HL-60 (cell line): ENCODE measurements at regions not wholly inside any gene's neighbourhood (a gene's known extent, or its start where the extent isn't known, plus 50 kb on each side); places are given as distances from the start of the nearest gene placed in this dataset.

ENCODE experiments used
- DNase-seq, 2 experiments: peaks; one replicate each; pipeline ENCODE4 v3.0.0-alpha.2; 2010 to 2020; ENCODE audit warnings: low read depth in 1 of 2, low spot score in 1 of 2
- H3K27ac ChIP-seq: fragments of 250-450 bp; sonication (Bioruptor Pico); replicated peaks from 2 replicates; pipeline ENCODE4 v1.5.1; 2020; ENCODE audit warnings: mild to moderate bottlenecking, moderate library complexity
- H3K27me3 ChIP-seq: fragments of 250-450 bp; sonication (Bioruptor Pico); 2 replicates; pipeline ENCODE4 v1.5.1; 2021; ENCODE audit warnings: mild to moderate bottlenecking, moderate library complexity; ENCODE audit not compliant: insufficient read depth, poor library complexity, severe bottlenecking
- H3K4me3 ChIP-seq: replicated peaks from 2 replicates; pipeline ENCODE4 v1.5.1; 2011; ENCODE audit warnings: mild to moderate bottlenecking, control low read depth, low read length; ENCODE audit not compliant: insufficient read depth
- CTCF ChIP-seq: IDR thresholded peaks from one replicate; pipeline ENCODE4 v1.5.1; 2011; ENCODE audit warnings: low read length, control low read depth, inconsistent platforms; ENCODE audit not compliant: insufficient read depth
- GABPA ChIP-seq: IDR thresholded peaks from 2 replicates; pipeline ENCODE4 v1.6.1; 2012; ENCODE audit warnings: low read depth
- POLR2AphosphoS5 ChIP-seq: IDR thresholded peaks from 2 replicates; pipeline ENCODE4 v1.6.1; 2012; ENCODE audit warnings: low read depth
- REST ChIP-seq: IDR thresholded peaks from 2 replicates; pipeline ENCODE4 v1.6.1; 2012; ENCODE audit warnings: low read depth; ENCODE audit not compliant: insufficient replicate concordance
- SPI1 ChIP-seq: IDR thresholded peaks from 2 replicates; pipeline ENCODE4 v1.6.1; 2012; ENCODE audit warnings: low read depth, mild to moderate bottlenecking, borderline replicate concordance

DNA sequence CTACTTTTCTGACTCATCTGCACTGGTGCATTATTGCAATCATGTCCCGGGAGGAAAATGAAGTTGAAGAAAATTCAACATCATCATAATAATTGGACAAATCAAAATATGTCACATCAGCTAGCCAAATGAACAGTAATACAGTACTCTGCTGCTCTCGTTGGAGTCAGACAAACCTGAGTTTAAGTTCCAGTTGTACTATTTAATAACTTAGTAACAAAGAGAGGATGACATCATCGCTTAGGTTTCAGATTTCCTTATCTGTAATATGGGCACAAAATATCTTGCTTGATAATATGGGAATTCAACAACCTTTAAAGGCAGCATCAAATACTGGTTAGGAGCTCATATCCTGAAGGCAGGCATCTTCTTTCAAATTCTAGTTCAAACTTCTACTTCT lies 1248.9 kb upstream of the ACO1 start:
- Histone ChIP-seq H3K27ac (no peak overlapping the region), H3K27me3 (no peaks in the 10 kb centered on the region), H3K4me3 (no peak overlapping the region)
- no peak for DNase-seq
- no peak for TF ChIP-seq POLR2AphosphoS5
- no peak for TF ChIP-seq REST
- TF ChIP-seq SPI1: no peak
- no peak for TF ChIP-seq GABPA
- TF ChIP-seq CTCF: no peak

DNA sequence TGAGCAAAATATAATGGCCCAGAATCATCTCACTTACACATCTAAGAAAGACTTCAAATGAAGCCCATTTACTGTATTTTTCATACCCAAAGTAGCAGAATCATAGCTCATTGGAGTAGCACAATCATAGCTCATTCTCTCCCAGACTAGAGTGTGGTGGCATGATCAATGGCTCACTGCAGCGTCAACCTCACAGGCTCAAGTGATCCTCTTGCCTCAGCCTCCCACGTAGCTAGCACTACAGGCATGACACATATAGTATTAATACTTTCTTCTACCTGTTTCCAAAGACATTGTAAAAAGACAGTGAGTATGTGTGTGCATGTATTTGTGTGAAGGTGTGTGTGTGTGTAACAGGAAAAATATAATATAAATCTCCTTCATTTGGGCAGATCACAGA lies 1247.9 kb upstream of the ACO1 start:
- DNase-seq: no peak
- Histone ChIP-seq H3K27me3 (no peaks in the 10 kb centered on the region), H3K27ac (no peak overlapping the region), H3K4me3 (no peak overlapping the region)
- TF ChIP-seq SPI1: no peak
- TF ChIP-seq CTCF: no peak
- no peak for TF ChIP-seq GABPA
- no peak for TF ChIP-seq REST
- TF ChIP-seq POLR2AphosphoS5: no peak

GRCh38 chr9:31137176-31138160 lies 1247.0 kb upstream of the ACO1 start:
- TF ChIP-seq GABPA: no peak
- H3K27me3 ChIP-seq: no peaks in the 10 kb centered on the region
- no peak overlapping the region for H3K27ac ChIP-seq
- H3K4me3 ChIP-seq: no peak overlapping the region
- DNase-seq: no peak

DNA sequence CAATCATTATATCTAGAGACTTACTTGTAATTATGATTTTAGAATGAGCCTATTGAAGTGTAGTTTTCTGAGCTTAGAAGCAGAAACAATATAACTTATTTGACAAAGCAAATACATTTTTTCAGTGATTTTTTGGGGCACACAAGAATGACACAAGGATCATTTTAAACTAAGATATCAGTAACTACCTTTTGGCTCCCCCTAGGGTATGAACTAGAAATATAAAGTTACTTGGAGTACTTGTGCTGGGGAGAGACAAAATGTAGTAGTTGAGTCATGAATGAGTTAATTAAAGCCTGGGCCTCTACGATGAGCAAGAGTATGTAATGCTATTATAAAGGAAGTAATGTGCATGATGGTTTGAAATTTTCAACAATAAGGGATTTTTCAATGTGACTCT lies 1244.1 kb upstream of the ACO1 start:
- Histone ChIP-seq H3K4me3 (no peak overlapping the region), H3K27me3 (no peaks in the 10 kb centered on the region), H3K27ac (no peak overlapping the region)
- DNase-seq: no peak
- no peak for TF ChIP-seq POLR2AphosphoS5
- no peak for TF ChIP-seq SPI1
- no peak for TF ChIP-seq CTCF
- TF ChIP-seq GABPA: no peak
- no peak for TF ChIP-seq REST
